ENCODE measurements at regions not wholly inside any gene's neighbourhood (a gene's known extent, or its start where the extent isn't known, plus 50 kb on each side); places are given as distances from the start of the nearest gene placed in this dataset.

GRCh38 chr4:85406185-85406584 is 68.8 kb upstream of the ARHGAP24 start:
- no peak for DNase-seq

GRCh38 chr4:85407546-85407945 is 67.4 kb upstream of the ARHGAP24 start:
- DNase-seq = no peak

DNA sequence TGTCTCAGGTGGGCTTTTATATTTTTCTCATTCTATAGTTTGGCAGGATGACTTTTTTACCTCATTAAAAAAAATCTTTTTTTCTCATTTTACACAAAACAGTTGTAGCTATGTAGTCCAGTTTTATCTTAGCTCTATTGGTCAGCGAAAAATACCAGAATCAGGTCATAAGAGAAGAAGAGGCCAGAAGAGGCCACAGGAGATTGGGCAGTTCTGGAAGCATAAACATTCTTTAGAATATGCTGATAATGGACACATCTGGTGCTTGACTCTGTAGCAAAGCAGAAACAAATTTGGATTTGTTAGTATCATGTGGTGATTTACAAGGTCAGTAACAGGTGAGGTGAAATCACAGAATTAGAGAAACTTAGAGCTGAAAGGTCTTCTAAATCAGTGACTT is 66.6 kb upstream of the ARHGAP24 start:
- DNase-seq = no peak

GRCh38 chr4:85409251-85409650 is 65.7 kb upstream of the ARHGAP24 start:
- DNase-seq = no peak

- DNase-seq = no peak
Measured at GRCh38 chr4:85411386-85411785, 63.6 kb upstream of the ARHGAP24 start.

- no peak for DNase-seq
Measured at GRCh38 chr4:85414972-85415371, 60.0 kb upstream of the ARHGAP24 start.

DNA sequence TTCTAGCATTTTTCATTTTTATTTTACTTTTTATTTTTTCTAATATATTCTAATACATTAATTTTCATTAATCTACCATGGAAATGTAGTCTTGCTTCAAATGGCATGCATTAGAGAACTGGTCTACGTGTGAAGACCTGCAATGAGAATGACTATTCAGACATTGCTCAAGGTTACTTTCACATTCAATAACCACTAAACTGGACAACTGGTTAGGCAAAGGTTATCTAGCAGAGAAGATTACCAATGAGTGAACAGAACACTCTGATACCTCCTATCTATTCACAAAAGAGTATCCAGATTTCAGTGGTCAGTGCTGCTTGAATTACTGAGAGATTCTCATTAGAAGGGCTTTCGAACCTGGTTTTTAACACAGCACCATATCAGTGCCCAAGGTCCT is 58.9 kb upstream of the ARHGAP24 start:
- no peak for DNase-seq

DNA sequence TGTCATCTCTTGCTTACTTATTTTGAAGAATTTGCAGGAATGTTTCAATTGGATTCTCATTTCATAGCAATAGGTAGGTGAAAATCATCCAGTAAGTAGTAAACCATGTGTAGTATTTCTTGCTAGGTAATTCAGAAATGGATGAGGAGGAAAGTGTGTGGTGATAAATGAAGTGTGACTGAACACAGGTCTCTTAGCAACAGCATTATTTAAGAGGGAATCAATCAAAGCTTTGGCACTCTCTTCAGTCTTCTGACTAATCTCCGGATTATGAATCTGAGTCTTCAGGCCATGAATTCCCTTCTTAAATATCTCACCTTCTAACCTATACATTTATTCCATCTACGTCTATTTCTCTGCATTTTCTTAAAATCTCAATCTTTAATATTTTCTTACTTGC is 55.8 kb upstream of the ARHGAP24 start:
- no peak for DNase-seq

GRCh38 chr4:85420831-85421230 is 54.1 kb upstream of the ARHGAP24 start:
- no peak for DNase-seq

- DNase-seq = no peak
Measured at GRCh38 chr4:85423431-85423830, 51.5 kb upstream of the ARHGAP24 start.

Measured in central memory CD4-positive, alpha-beta T cell (primary cell).